ENCODE measurements at regions not wholly inside any gene's neighbourhood (a gene's known extent, or its start where the extent isn't known, plus 50 kb on each side); places are given as distances from the start of the nearest gene placed in this dataset.

DNA sequence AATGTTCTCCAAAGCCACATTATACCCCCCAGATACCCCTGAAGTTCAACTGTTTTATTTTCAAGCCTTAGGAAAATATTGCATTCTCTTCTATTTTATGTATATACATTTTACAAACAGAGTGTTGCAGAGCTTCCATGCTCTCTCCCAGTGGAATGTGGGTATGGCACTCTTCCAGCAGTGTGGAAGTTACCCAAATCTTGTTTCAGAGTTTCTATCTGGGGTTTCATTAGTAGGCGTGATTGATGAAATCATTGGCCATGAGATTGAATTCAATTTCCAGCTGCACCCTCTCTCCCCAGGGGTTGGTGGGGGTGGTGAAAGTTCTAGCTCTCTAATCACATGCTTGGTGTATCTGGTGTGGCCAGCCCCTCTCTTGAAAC is 350.4 kb downstream of the RPS24 start:
- ChIA-PET CTCF (interaction anchor here (0.5 kb wide), 1 partner anchor 1253 kb away, joined by 9 read pairs; no protein-coding TSS in a partner anchor), POLR2A (ENCODE audit: low non-redundant PET) (no interaction called here)
- TF ChIP-seq, protein P1, sequence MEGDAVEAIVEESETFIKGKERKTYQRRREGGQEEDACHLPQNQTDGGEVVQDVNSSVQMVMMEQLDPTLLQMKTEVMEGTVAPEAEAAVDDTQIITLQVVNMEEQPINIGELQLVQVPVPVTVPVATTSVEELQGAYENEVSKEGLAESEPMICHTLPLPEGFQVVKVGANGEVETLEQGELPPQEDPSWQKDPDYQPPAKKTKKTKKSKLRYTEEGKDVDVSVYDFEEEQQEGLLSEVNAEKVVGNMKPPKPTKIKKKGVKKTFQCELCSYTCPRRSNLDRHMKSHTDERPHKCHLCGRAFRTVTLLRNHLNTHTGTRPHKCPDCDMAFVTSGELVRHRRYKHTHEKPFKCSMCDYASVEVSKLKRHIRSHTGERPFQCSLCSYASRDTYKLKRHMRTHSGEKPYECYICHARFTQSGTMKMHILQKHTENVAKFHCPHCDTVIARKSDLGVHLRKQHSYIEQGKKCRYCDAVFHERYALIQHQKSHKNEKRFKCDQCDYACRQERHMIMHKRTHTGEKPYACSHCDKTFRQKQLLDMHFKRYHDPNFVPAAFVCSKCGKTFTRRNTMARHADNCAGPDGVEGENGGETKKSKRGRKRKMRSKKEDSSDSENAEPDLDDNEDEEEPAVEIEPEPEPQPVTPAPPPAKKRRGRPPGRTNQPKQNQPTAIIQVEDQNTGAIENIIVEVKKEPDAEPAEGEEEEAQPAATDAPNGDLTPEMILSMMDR (conservative IDR thresholded peaks at IDR 0.05; ENCODE audit: low read depth, low read length) = no peak
- TF ChIP-seq EZH2 (IDR thresholded peaks at IDR 0.05; ENCODE audit: borderline replicate concordance, low read depth, low read length, poor library complexity, severe bottlenecking) = no peak
- Histone ChIP-seq H3K36me3 (ENCODE audit: insufficient read depth, low read length, poor library complexity, severe bottlenecking) (no peaks in the 10 kb centered on the region), H3K9me3 (ENCODE audit: low read depth, low read length, poor library complexity, severe bottlenecking) (no peaks in the 10 kb centered on the region), H3K27ac (ENCODE audit: low read depth, low read length, poor library complexity, severe bottlenecking) (no peak overlapping the region), H3K4me3 (ENCODE audit: low read depth, low read length, poor library complexity, severe bottlenecking) (no peak overlapping the region), H3K27me3 (replicated peaks; ENCODE audit: insufficient read depth, low read depth, low read length, poor library complexity) (no peaks in the 10 kb centered on the region), H3K4me1 (ENCODE audit: insufficient read depth, low read length, poor library complexity, severe bottlenecking) (no peaks in the 10 kb centered on the region)
- no peak for DNase-seq (ENCODE audit: low spot score)
- intact Hi-C loops (cut with micrococcal nuclease; ENCODE audit: unreplicated experiment) = no loop called here
- no TSS peak for BruUV-seq (replicated peaks)

GRCh38 chr10:78385599-78385998 is 351.9 kb downstream of the RPS24 start:
- BruUV-seq (replicated peaks) = no TSS peak
- no peak overlapping the region for H3K4me3 ChIP-seq (ENCODE audit: low read depth, low read length, poor library complexity, severe bottlenecking)
- no peak for DNase-seq (ENCODE audit: low spot score)
- POLR2A ChIA-PET (ENCODE audit: low non-redundant PET) = no interaction called here
- no peaks in the 10 kb centered on the region for H3K9me3 ChIP-seq (ENCODE audit: low read depth, low read length, poor library complexity, severe bottlenecking)
- TF ChIP-seq EZH2 (IDR thresholded peaks at IDR 0.05; ENCODE audit: borderline replicate concordance, low read depth, low read length, poor library complexity, severe bottlenecking) = no peak
- TF ChIP-seq, protein P1 (conservative IDR thresholded peaks at IDR 0.05; ENCODE audit: low read depth, low read length) = no peak
- H3K36me3 ChIP-seq (ENCODE audit: insufficient read depth, low read length, poor library complexity, severe bottlenecking) = no peaks in the 10 kb centered on the region
- CTCF ChIA-PET = no interaction called here
- intact Hi-C loops (cut with micrococcal nuclease; ENCODE audit: unreplicated experiment) = no loop called here
- no peak overlapping the region for H3K27ac ChIP-seq (ENCODE audit: low read depth, low read length, poor library complexity, severe bottlenecking)
- H3K4me1 ChIP-seq (ENCODE audit: insufficient read depth, low read length, poor library complexity, severe bottlenecking) = no peaks in the 10 kb centered on the region
- no peaks in the 10 kb centered on the region for H3K27me3 ChIP-seq (replicated peaks; ENCODE audit: insufficient read depth, low read depth, low read length, poor library complexity)

DNA sequence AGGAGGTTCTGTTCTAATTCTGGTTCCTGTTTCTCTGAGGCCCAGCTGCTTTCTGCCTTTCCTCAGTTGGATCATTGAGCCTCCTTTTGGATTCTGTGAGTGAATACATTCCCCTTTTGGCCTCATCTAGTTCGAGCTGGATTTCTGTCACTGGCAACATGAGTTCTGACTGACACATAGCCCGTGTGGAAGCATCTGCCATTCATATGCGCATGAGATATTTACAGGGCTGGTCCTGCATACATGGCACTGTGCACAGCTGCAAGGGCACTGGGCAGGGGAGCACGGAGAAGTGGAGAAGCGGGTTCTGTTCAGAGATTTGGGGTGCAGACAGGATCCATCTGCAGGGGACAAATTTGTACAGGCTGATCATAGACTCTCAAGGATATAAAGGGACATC is 352.8 kb downstream of the RPS24 start:
- ChIA-PET CTCF (no interaction called here), POLR2A (ENCODE audit: low non-redundant PET) (no interaction called here)
- Histone ChIP-seq H3K36me3 (ENCODE audit: insufficient read depth, low read length, poor library complexity, severe bottlenecking) (no peaks in the 10 kb centered on the region), H3K4me3 (ENCODE audit: low read depth, low read length, poor library complexity, severe bottlenecking) (no peak overlapping the region), H3K9me3 (ENCODE audit: low read depth, low read length, poor library complexity, severe bottlenecking) (no peaks in the 10 kb centered on the region), H3K27me3 (replicated peaks; ENCODE audit: insufficient read depth, low read depth, low read length, poor library complexity) (no peaks in the 10 kb centered on the region), H3K27ac (ENCODE audit: low read depth, low read length, poor library complexity, severe bottlenecking) (no peak overlapping the region), H3K4me1 (ENCODE audit: insufficient read depth, low read length, poor library complexity, severe bottlenecking) (no peaks in the 10 kb centered on the region)
- DNase-seq (ENCODE audit: low spot score) = no peak
- intact Hi-C loops (cut with micrococcal nuclease; ENCODE audit: unreplicated experiment) = no loop called here
- no TSS peak for BruUV-seq (replicated peaks)
- no peak for TF ChIP-seq EZH2 (IDR thresholded peaks at IDR 0.05; ENCODE audit: borderline replicate concordance, low read depth, low read length, poor library complexity, severe bottlenecking)
- TF ChIP-seq, protein P1 (conservative IDR thresholded peaks at IDR 0.05; ENCODE audit: low read depth, low read length) = no peak
